Fibroblast of the conjunctiva (primary cell): ENCODE measurements at regions not wholly inside any gene's neighbourhood (a gene's known extent, or its start where the extent isn't known, plus 50 kb on each side); places are given as distances from the start of the nearest gene placed in this dataset.

Experiments used
- DNase-seq: peaks from one replicate; pipeline ENCODE4 v3.0.0-alpha.2; 2010; ENCODE audit warnings: low read depth

DNA sequence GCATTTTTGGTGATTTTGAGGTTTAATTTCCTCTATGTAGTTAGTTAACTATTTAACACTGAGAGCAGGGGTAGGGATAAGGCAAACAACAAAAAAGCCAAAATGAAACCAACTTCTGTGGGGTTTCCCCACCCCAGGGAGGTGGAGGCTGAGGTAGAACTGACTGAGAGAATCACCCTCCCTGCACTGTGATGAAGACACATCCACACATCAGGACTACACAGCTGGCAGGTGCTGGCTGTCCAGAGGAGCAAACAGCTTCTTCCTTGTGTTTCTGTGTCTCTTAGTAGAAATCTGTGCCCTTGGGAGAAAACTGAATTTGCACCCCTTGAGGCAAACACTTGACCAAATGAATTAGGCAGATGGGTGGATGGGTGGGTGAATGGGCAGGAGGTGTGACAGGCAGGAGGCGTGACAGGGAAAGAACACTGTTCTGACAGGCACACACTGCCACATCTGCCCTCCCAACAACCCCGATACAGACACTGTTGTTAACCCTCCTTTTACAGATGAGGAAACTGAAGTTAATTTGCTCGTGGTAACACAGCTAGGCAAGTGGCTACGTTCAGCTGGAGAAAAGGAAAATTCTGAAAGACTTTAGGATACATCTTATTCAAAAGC is 62.9 kb upstream of the AMZ2 start:
- DNase-seq = no peak

DNA sequence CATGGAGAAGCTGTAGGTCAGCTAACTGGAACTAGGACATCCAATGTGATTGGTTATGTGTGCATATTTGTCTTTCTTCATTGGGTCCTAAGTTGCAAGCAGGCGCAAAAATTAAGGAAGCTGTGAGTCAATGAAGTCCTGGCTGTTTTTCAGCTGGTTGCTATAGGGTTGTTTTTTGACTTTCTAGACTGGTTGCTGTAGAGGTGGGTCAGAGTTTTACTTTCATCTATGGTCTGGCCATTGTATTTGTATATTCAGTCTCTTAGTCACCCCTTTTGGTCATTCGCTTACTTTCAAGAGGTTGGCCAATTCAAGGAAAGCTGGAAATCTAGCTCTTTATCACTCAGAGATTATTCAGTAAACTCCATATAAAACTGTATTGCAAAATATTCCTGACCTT is 62.0 kb upstream of the AMZ2 start:
- no peak for DNase-seq

DNA sequence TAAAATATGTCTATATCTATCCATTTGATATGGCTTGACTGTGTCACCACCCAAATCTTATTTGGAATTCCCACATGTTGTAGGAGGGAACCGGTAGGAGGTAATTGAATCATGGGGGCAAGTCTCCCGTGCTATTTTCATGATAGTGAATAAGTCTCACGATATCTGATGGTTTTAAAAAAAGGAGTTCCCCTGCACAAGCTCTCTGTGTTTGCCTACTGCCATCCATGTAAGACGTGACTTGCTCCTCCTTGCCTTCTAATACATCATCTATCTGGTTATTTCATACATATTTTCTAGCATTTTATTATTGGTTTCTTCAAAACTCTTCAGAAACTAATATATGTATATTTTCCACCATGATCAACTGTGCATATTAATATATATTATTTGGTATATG is 57.3 kb upstream of the AMZ2 start:
- no peak for DNase-seq

DNA sequence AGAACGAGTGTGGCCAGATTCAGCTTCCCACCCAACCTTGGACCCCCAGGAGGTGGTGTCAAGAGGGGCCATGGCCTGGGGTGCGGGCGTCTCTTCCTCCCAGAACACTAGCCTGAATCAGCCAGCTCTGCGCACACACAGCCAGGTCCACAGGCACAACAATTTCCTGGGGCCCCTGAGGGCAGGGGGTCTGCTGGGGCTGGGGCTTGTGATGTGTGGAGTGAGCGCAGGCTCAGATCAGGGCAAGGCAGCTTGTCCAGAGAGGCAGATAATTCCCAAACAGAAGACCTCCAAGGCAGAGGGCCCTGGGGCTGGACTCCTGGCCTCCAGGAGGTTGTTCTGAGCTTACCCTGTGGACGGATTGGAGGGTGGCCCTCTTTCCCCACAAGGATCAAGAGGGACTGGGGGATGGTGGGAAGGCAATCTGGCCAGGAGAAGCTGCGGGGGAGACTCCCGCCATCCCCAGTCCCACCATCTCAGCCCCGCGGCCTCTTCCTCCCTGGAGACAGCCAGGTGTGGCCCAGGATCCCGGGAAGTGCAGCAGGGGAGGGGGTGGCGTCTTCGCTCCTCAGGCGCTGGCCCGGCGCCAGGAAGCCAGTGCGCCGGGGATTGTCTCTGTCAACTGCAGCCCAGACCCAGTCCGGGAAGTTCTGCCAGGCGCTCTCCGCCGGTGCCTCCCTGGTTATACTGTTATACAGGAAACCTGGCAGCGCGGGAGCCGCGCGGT is 52.0 kb upstream of the AMZ2 start:
- DNase-seq = no peak

DNA sequence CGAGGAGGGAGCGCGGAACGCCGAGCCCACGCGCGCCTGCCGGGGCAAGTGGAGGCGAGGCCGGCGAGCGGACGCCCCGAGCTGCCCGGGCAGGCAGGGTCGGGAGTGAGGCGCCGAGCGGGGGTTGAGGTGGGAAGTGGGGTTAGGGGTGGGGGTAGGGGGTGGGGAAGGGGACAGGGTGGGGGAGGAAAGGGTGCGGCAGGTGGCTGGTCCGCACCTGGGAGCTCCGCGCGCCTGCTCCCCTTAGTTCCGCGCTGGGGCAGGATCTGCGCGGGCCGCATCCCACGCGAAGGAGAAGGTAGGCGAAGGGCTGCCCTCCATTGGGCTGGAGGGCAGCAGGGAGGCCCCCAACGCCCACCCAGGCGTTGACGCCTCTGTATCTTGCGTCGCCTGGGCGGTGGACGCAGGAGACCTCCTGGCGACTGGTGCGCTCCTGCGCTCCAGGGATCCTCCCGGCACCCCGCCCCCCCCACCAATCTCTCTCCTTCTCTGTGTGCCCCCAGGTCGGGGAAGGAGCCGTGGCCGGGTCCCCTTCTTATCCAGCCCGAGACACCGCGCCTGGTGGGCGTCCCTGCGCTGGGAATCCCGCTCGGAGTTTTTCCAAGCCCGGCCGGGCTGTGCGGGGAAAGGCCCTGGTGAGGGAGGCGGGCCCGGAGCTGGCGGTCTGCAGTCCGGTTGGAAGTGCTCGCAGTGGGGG is 51.3 kb upstream of the AMZ2 start:
- DNase-seq = no peak

DNA sequence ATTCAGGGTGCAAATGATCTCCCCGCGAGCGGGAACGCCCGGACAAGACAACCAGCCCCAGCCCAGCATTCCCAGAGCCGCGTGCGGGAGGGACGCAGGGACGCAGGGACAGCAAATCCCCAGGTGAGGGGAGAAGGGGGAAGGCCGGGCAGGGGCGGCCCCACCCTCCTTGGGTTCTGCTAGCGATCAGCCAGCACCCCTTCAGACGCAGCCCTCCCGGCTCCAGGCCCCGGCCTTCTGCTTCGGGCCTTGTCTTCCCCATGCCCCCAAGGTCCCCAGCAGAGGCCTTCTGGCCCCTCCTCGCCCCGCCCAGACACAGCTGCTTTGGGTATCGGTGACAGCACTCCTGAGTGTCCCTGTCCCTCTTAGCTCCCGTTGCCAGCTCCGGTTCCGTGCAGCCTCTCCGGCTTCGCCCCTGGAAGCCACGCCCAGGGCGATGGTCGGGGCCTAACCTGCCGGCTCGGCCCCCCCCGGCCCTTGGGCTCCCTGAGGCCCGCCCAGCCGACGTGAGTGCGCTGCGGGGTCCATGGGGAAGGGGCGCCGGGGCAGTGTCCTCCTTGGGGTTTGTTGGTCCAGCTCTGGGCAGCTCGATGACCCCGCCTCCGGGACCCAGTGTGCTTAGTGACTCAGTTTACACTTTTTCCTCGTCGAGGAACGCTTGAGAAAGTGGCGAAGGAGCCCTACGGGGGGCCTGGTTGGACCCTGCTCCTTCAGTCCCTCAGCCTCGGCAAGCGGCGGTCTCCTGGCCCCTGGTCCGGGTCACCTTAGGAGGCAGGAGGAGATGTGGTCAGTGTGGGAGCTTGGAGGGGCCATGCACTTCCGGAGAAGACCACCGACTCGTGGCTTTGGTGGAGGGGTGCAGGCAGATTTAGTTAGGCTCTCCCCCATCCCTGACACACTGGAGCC is 50.5 kb upstream of the AMZ2 start:
- DNase-seq = no peak

DNA sequence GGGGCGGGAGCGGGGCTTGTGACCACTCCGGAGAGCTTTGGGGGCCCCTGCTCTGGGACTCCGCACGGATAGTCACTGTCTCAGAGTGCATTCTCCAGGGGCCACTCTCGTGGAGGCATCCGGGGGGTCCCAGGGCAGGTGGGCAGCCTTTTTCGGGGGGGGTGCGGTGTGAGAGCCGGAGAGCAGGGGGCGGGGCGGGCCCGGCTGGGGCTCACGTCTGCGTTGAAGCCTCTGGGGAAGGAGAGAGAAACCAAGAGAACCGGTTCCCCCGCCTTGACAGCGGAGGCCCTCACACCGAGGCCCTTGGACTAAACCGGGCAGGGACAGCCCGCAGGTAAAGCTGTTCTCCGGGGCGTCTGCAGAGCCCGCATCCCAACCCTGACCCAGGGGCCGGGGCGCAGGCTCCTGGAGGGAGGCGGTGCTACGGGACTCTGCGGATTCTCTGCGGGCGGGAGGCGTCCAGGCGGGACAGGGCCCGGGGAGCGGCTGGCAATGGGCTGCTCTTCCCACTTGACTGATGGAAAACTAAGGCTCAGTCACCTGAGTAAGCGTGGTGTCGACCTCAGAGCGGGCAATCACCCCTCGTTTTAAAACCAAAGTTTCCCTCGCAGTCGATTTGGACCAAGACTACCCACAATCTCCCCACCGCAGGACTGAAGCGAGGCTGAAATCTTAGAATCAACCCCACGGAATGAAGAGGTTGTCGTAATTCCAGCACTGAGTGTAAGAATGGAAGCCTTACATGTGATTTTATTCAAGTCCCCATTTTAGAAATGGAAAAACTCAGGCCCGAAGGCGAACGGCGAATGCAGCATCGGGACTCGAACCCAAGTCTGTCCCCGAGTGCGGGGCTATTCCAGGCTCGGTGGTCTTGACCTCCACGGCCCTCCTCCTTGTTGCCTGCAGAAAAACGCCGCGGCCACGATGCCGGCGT is 49.6 kb upstream of the AMZ2 start:
- no peak for DNase-seq
